ENCODE measurements at regions not wholly inside any gene's neighbourhood (a gene's known extent, or its start where the extent isn't known, plus 50 kb on each side); places are given as distances from the start of the nearest gene placed in this dataset.

GRCh38 chr2:39512434-39512935, 75.4 kb upstream of the MAP4K3 start:
- H3K9ac ChIP-seq (ENCODE audit: low read depth in 1 of 2, low read length in 2 of 2) = no peak overlapping the region
- no peaks in the 10 kb centered on the region for H3K27me3 ChIP-seq (ENCODE audit: control insufficient read depth in 4 of 4, insufficient read depth in 4 of 4, low read length in 3 of 4)
- no peaks in the 10 kb centered on the region for H3K36me3 ChIP-seq (ENCODE audit: control insufficient read depth in 4 of 4, insufficient read depth in 3 of 4, low read depth in 1 of 4, low read length in 3 of 4)
- H3K4me1 ChIP-seq (ENCODE audit: control insufficient read depth in 4 of 4, insufficient read depth in 4 of 4, low read length in 3 of 4) = peaks cover 9 to 50% (median 42%) of the 10 kb centered on the region in 4 donors
- no peak overlapping the region for H3K4me3 ChIP-seq (ENCODE audit: low read depth in 1 of 3, low read length in 3 of 3)
- 68% methylated on average over 7 of the region's 7 CpGs for WGBS
- peak overlapping the region; percentile 58 for H3K27ac ChIP-seq (ENCODE audit: low read depth in 1 of 2, low read length in 2 of 2)
- no peaks in the 10 kb centered on the region for H3K9me3 ChIP-seq (ENCODE audit: control insufficient read depth in 4 of 4, low read length in 3 of 4)
- TF ChIP-seq TAF1 (conservative IDR thresholded peaks at IDR 0.05) = no peak
- peak; percentile 3 for TF ChIP-seq NR2F2 (IDR thresholded peaks at IDR 0.05)
- TF ChIP-seq GABPA (IDR thresholded peaks at IDR 0.05 in 1 of 2, conservative IDR thresholded peaks at IDR 0.05 in 1 of 2) = no peak
- no peak for TF ChIP-seq FOXA1 (IDR thresholded peaks at IDR 0.05)
- TF ChIP-seq SP1 (IDR thresholded peaks at IDR 0.05) = peak; percentile 7
- TF ChIP-seq, protein P1, sequence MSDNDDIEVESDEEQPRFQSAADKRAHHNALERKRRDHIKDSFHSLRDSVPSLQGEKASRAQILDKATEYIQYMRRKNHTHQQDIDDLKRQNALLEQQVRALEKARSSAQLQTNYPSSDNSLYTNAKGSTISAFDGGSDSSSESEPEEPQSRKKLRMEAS (IDR thresholded peaks at IDR 0.05) = peak; percentile 3
- no peak for TF ChIP-seq JUND (IDR thresholded peaks at IDR 0.05)
- DNase-seq (ENCODE audit: low spot score) = no peak

- Histone ChIP-seq H3K36me3 (ENCODE audit: control insufficient read depth in 4 of 4, insufficient read depth in 3 of 4, low read depth in 1 of 4, low read length in 3 of 4) (no peaks in the 10 kb centered on the region), H3K27ac (ENCODE audit: low read depth in 1 of 2, low read length in 2 of 2) (peak overlapping the region; percentile 58), H3K4me3 (ENCODE audit: low read depth in 1 of 3, low read length in 3 of 3) (no peak overlapping the region), H3K9me3 (ENCODE audit: control insufficient read depth in 4 of 4, low read length in 3 of 4) (no peaks in the 10 kb centered on the region), H3K4me1 (ENCODE audit: control insufficient read depth in 4 of 4, insufficient read depth in 4 of 4, low read length in 3 of 4) (peaks cover 9 to 50% (median 42%) of the 10 kb centered on the region in 4 donors), H3K9ac (ENCODE audit: low read depth in 1 of 2, low read length in 2 of 2) (no peak overlapping the region), H3K27me3 (ENCODE audit: control insufficient read depth in 4 of 4, insufficient read depth in 4 of 4, low read length in 3 of 4) (no peaks in the 10 kb centered on the region)
- 85% methylated on average over 6 of the region's 6 CpGs for WGBS
- DNase-seq (ENCODE audit: low spot score) = no peak
- TF ChIP-seq, protein P1 (IDR thresholded peaks at IDR 0.05) = no peak
- TF ChIP-seq, protein P2, sequence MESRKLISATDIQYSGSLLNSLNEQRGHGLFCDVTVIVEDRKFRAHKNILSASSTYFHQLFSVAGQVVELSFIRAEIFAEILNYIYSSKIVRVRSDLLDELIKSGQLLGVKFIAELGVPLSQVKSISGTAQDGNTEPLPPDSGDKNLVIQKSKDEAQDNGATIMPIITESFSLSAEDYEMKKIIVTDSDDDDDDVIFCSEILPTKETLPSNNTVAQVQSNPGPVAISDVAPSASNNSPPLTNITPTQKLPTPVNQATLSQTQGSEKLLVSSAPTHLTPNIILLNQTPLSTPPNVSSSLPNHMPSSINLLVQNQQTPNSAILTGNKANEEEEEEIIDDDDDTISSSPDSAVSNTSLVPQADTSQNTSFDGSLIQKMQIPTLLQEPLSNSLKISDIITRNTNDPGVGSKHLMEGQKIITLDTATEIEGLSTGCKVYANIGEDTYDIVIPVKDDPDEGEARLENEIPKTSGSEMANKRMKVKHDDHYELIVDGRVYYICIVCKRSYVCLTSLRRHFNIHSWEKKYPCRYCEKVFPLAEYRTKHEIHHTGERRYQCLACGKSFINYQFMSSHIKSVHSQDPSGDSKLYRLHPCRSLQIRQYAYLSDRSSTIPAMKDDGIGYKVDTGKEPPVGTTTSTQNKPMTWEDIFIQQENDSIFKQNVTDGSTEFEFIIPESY (IDR thresholded peaks at IDR 0.05) = no peak
- TF ChIP-seq RXRA (IDR thresholded peaks at IDR 0.05) = no peak
These were observed 75.9 kb upstream of the MAP4K3 start for GRCh38 chr2:39512941-39513340.

GRCh38 chr2:39513641-39514094, 76.6 kb upstream of the MAP4K3 start:
- TF ChIP-seq REST (IDR thresholded peaks at IDR 0.05) (no peak), CTCF (IDR thresholded peaks at IDR 0.05; ENCODE audit: low read depth, low read length, missing input control) (peak; percentile 62), EGR1 (IDR thresholded peaks at IDR 0.05; ENCODE audit: low read depth in 2 of 2) (no peak), HNF4A (conservative IDR thresholded peaks at IDR 0.05) (no peak), FOXA2 (IDR thresholded peaks at IDR 0.05) (no peak), RAD21 (IDR thresholded peaks at IDR 0.05) (peak; percentile 86 to 88), JUND (IDR thresholded peaks at IDR 0.05) (peak in 1 of 2 donors; percentile 29)
- peaks cover 9 to 50% (median 42%) of the 10 kb centered on the region in 4 donors for H3K4me1 ChIP-seq (ENCODE audit: control insufficient read depth in 4 of 4, insufficient read depth in 4 of 4, low read length in 3 of 4)
- H3K9ac ChIP-seq (ENCODE audit: low read depth in 1 of 2, low read length in 2 of 2) = no peak overlapping the region
- no peak overlapping the region for H3K4me3 ChIP-seq (ENCODE audit: low read depth in 1 of 3, low read length in 3 of 3)
- 36% methylated on average over 2 of the region's 2 CpGs for WGBS
- H3K36me3 ChIP-seq (ENCODE audit: control insufficient read depth in 4 of 4, insufficient read depth in 3 of 4, low read depth in 1 of 4, low read length in 3 of 4) = no peaks in the 10 kb centered on the region
- peak overlapping the region; percentile 58 for H3K27ac ChIP-seq (ENCODE audit: low read depth in 1 of 2, low read length in 2 of 2)
- DNase-seq (ENCODE audit: low spot score) = no peak
- H3K27me3 ChIP-seq (ENCODE audit: control insufficient read depth in 4 of 4, insufficient read depth in 4 of 4, low read length in 3 of 4) = no peaks in the 10 kb centered on the region
- H3K9me3 ChIP-seq (ENCODE audit: control insufficient read depth in 4 of 4, low read length in 3 of 4) = no peaks in the 10 kb centered on the region
